HAP-1 (cell line): ENCODE measurements at regions not wholly inside any gene's neighbourhood (a gene's known extent, or its start where the extent isn't known, plus 50 kb on each side); places are given as distances from the start of the nearest gene placed in this dataset.

Experiments used
- DNase-seq, 2 experiments: peaks; one replicate each; pipeline ENCODE4 v3.0.0-alpha.2; 2016 to 2020; ENCODE audit warnings: low spot score in 2 of 2
- H3K27me3 ChIP-seq: fragments of 250-450 bp; sonication (Bioruptor Pico); 2 replicates; pipeline ENCODE4 v1.5.1; 2020; ENCODE audit warnings: low read depth, mild to moderate bottlenecking, moderate library complexity
- H3K36me3 ChIP-seq: fragments of 250-450 bp; sonication (Bioruptor Pico); replicated peaks from 2 replicates; pipeline ENCODE4 v1.5.1; 2020; ENCODE audit warnings: mild to moderate bottlenecking
- H3K4me1 ChIP-seq: fragments of 250-450 bp; sonication (Bioruptor Pico); 2 replicates; pipeline ENCODE4 v1.5.1; 2020; ENCODE audit warnings: mild to moderate bottlenecking
- H3K4me3 ChIP-seq: fragments of 250-450 bp; sonication (Bioruptor Pico); 2 replicates; pipeline ENCODE4 v1.5.1; 2020; ENCODE audit warnings: mild to moderate bottlenecking, moderate library complexity
- H3K9me3 ChIP-seq: fragments of 250-450 bp; sonication (Bioruptor Pico); 2 replicates; pipeline ENCODE4 v1.5.1; 2020; ENCODE audit warnings: mild to moderate bottlenecking, moderate library complexity
- in situ Hi-C: fragments of 300-500 bp; cut with MboI; formaldehyde crosslinking; loops from 3 replicates; pipeline ENCODE4 v1.14.3; 2020; ENCODE audit warnings: low sequenced_read_pairs, inconsistent platforms, mixed read lengths

DNA sequence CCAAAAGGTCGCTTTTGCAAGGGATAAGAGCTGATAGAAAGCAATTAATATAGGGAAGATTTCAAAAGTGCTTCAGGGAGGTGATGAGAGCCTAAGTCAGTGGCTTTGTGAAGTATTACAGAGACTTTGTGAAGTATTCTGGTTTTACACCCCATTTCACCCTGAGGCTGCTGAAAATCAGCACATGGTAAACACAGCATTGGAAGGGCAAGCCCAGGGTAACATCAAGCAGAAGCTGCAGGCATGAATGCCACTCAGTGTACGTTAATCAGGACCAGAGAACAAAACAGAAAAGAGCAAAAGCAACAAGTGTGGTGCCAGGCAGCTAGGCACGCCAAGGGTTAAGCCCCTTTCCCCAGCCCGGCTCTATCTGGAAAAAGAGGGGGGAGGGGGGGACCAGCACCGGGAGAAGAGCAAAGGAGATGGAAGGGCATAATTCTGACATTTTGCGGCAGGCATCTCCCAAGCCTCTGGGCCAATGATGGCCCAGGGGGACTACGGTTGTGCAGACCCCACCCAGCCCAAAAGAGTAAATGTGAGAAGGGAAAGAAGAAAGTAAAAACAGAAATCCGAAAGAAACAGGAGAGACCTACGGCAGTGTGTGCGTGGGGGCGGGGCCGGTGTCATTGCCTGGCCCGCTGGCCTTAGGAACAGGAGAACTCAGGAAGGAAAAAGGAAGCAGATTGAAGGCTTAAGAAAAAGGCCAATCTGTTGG is 58.9 kb downstream of the DHRS2 start:
- Histone ChIP-seq H3K4me3 (no peak overlapping the region), H3K36me3 (no peaks in the 10 kb centered on the region), H3K9me3 (no peaks in the 10 kb centered on the region; the same call in 1 of the 2 replicates), H3K4me1 (no peaks in the 10 kb centered on the region), H3K27me3 (peaks cover 7% of the 10 kb centered on the region; the same call in 1 of the 2 replicates)
- in situ Hi-C loops: no loop called here
- DNase-seq: no peak

DNA sequence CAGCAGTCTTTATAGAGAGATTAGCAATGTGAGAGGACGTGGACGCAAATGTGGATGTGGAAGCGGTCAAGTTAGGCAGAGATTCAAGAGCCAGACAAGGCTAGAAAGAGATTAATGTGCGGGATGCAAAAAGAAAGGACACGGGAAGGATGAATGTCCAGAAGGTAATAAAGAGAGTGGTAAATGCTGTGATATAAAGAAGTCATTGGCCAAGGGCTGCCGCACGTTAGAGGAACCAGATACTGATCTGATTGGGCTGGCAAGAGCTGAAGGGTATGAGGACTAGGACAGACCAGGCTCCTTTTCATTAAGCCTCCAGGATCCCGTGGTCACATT is 59.5 kb downstream of the DHRS2 start:
- Histone ChIP-seq H3K4me3 (no peak overlapping the region), H3K27me3 (peaks cover 7% of the 10 kb centered on the region; the same call in 1 of the 2 replicates), H3K4me1 (no peaks in the 10 kb centered on the region), H3K9me3 (no peaks in the 10 kb centered on the region; the same call in 1 of the 2 replicates), H3K36me3 (no peaks in the 10 kb centered on the region)
- in situ Hi-C loops: no loop called here
- no peak for DNase-seq

DNA sequence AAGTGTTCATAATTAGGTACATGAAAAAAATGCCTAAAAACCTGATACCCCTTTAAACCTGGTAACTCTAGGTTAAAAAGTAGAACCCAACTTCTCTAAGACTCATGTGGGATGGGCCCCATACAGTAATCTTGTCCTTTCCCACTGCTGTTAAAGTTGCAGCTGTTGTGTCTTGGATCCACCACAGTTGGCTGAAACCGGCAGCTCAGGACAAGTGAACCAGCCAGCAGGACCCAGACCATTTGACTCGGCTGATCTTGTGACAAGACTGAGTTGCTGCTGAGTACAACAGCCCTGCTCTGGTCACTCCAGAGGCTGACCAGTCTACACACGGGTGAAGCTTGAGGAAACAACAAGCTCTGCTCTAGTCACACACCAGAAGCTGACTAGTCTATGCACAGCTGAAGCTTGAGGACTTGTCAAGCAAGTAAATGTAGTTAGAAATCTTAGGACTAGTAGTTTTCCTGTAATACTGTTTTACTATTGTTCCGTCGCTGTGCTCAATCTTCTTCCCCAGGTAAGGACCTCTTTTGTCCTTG is 60.6 kb downstream of the DHRS2 start:
- no peaks in the 10 kb centered on the region for H3K36me3 ChIP-seq
- H3K4me1 ChIP-seq: no peaks in the 10 kb centered on the region
- no peak overlapping the region for H3K4me3 ChIP-seq
- in situ Hi-C loops: no loop called here
- H3K9me3 ChIP-seq: no peaks in the 10 kb centered on the region; the same call in 1 of the 2 replicates
- DNase-seq: no peak
- peaks cover 7% of the 10 kb centered on the region; the same call in 1 of the 2 replicates for H3K27me3 ChIP-seq

DNA sequence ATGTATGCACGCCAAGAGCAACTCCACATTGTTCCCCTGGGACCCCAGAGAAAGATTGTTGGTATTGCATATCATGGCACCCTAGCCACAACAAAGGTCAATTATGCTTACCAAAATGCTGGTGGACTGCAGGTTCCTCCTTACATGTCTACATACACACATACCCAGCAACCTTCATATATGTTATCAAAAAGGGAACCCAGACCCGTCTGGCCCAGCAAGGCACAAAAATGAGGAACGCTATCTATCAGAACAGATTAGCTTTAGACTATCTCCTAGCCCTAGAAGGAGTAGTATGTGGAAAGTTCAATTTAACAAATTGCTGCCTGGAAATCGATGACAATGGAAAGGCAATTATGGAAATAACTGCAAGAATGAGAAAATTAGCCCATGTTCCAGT is 61.5 kb downstream of the DHRS2 start:
- Histone ChIP-seq H3K4me1 (no peaks in the 10 kb centered on the region), H3K4me3 (no peak overlapping the region), H3K27me3 (peaks cover 7% of the 10 kb centered on the region; the same call in 1 of the 2 replicates), H3K9me3 (no peaks in the 10 kb centered on the region; the same call in 1 of the 2 replicates), H3K36me3 (no peaks in the 10 kb centered on the region)
- no peak for DNase-seq
- in situ Hi-C loops: no loop called here

DNA sequence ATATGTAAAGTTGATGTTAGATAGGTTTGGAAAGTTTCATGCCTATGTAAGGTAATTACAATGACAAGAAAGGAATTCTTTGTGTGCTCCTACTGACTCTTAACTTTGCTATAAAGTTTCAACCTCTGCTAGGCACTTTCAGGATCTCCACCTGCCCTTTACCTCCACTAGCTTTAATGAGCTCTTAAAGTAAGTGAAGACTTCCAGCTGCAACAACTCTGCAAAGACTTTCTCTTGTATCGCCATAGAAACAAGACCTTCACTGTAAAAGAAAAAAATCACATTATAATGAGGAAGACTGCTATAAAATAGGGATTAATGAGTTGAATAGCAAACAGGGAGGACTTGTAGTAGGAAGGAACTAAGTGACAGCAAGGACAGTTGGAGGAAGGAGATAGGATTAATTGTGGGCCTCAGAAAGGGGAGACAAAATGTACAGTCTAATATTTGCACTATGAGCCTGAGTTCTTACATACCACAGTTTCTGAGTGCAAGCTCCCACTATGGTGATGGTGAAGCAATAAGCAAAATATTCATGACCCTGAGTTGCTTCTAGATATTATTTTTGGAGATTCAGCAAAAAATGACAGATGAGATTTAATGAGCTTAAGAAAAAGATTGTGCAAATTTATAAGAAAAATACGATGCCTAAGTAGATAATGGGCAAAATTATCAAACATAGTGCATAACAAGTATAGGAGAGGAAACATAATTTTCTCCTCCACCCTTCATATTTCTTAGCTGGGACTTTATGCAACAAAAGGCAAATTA is 66.7 kb downstream of the DHRS2 start:
- Histone ChIP-seq H3K4me1 (no peaks in the 10 kb centered on the region), H3K36me3 (no peaks in the 10 kb centered on the region), H3K4me3 (no peak overlapping the region), H3K27me3 (no peaks in the 10 kb centered on the region), H3K9me3 (0 out of 2 replicates have a peak, but pooled peaks cover 3% of the 10 kb centered on the region)
- in situ Hi-C loops: no loop called here
- no peak for DNase-seq

DNA sequence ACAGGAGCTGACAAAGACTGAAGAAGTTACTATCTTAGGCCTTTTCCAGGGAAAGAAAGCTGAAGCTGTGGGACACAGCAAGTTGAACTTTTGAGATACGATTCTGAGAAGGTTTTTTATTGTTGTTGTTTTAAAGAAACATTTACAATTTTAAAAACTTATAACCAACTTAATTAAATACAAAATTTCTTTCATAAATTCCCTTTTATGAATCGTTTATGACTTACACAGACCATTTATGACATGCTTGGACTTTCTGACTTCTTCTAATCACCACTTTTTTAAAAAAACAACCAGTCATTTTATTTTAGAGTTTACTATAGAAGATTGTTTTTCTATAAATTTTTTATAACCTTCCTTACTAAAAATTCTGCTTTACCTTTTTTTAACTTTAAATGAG is 68.7 kb downstream of the DHRS2 start:
- Histone ChIP-seq H3K4me3 (no peak overlapping the region), H3K4me1 (no peaks in the 10 kb centered on the region), H3K9me3 (0 out of 2 replicates have a peak, but pooled peaks cover 3% of the 10 kb centered on the region), H3K27me3 (no peaks in the 10 kb centered on the region), H3K36me3 (no peaks in the 10 kb centered on the region)
- in situ Hi-C loops: no loop called here
- no peak for DNase-seq

DNA sequence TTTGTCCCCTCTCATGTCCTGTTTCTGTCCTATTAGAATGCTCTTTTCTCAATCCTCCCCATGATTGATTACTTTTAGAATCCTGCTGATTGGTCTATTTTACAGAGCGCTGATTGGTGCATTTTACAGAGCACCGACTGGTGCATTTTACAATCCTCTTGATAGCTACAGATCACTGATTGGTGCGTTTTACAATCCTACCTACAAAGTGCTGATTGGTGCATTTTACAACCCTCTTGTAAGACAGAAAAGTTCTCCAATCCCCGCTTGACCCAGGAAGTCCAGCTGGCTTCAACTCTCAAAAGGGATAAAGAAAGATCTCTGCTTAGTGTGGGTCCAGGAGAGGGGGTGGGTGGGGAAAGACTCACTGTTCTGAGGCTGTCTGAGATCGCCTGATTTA is 71.3 kb downstream of the DHRS2 start:
- Histone ChIP-seq H3K4me3 (no peak overlapping the region), H3K36me3 (no peaks in the 10 kb centered on the region), H3K4me1 (no peaks in the 10 kb centered on the region), H3K9me3 (0 out of 2 replicates have a peak, but pooled peaks cover 3% of the 10 kb centered on the region), H3K27me3 (no peaks in the 10 kb centered on the region)
- DNase-seq: no peak
- in situ Hi-C loops: no loop called here

DNA sequence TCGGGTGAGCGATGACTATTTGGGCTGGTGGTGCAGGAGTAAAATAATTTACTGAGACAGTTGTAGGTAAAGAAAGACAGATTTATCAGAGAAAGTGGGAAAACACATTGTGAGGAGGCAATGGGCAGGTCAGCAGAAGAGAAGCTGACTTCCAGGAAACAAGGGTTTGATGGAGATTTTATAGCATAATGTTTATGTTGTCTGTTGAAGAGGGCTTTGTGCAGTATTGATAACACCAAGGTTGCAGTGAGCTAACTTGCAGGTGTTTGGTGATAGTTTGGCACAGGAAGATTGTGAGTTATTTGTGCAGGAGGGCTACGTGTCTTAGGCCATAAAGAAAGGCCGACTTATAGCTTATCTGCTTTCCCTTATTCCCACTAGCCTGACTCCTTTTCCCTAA is 72.2 kb downstream of the DHRS2 start:
- Histone ChIP-seq H3K36me3 (no peaks in the 10 kb centered on the region), H3K9me3 (0 out of 2 replicates have a peak, but pooled peaks cover 3% of the 10 kb centered on the region), H3K4me3 (no peak overlapping the region), H3K27me3 (no peaks in the 10 kb centered on the region), H3K4me1 (no peaks in the 10 kb centered on the region)
- DNase-seq: no peak
- in situ Hi-C loops: no loop called here

DNA sequence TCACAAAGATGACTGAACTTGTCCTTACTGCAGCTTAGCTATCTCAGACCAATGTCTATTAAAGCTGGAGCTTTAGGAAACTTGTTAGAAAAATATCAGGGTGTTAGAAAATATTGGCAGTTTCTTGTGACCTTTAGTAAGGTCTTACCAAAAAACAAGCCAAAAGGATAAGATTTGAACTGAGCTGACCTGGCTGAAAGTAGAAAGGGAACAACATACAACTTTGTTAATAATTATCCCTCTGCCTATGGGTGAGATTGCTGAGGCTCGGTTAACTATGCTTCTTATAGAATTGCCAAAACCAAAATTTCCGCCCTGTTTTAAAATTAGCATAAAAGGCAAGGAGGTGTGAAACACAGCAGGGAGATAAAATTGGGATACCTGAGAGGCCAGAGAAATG is 73.8 kb downstream of the DHRS2 start:
- DNase-seq: no peak
- H3K36me3 ChIP-seq: no peaks in the 10 kb centered on the region
- in situ Hi-C loops: no loop called here
- H3K9me3 ChIP-seq: no peaks in the 10 kb centered on the region
- H3K4me3 ChIP-seq: no peak overlapping the region
- H3K4me1 ChIP-seq: no peaks in the 10 kb centered on the region
- no peaks in the 10 kb centered on the region for H3K27me3 ChIP-seq

DNA sequence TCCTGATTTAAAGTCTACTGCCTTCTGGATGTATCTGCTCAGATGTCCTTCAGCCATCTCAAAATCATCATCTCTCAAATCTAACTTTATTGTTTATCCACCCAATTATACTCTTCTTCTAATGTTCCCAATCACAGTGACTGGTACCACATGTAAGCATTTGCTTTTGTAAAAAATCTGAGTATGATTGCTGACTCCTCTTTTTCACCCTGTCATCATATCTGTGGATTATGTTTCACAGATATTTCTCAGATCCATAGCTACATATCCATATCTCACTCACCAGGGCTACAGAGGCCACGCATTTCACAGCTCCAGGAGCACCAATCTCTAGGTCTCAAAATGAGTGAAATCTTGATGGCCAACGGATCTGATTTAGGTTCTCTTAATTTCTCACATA is 76.1 kb downstream of the DHRS2 start:
- no peak overlapping the region for H3K4me3 ChIP-seq
- DNase-seq: no peak
- no peaks in the 10 kb centered on the region for H3K9me3 ChIP-seq
- no peaks in the 10 kb centered on the region for H3K27me3 ChIP-seq
- H3K4me1 ChIP-seq: no peaks in the 10 kb centered on the region
- H3K36me3 ChIP-seq: no peaks in the 10 kb centered on the region
- in situ Hi-C loops: no loop called here

DNA sequence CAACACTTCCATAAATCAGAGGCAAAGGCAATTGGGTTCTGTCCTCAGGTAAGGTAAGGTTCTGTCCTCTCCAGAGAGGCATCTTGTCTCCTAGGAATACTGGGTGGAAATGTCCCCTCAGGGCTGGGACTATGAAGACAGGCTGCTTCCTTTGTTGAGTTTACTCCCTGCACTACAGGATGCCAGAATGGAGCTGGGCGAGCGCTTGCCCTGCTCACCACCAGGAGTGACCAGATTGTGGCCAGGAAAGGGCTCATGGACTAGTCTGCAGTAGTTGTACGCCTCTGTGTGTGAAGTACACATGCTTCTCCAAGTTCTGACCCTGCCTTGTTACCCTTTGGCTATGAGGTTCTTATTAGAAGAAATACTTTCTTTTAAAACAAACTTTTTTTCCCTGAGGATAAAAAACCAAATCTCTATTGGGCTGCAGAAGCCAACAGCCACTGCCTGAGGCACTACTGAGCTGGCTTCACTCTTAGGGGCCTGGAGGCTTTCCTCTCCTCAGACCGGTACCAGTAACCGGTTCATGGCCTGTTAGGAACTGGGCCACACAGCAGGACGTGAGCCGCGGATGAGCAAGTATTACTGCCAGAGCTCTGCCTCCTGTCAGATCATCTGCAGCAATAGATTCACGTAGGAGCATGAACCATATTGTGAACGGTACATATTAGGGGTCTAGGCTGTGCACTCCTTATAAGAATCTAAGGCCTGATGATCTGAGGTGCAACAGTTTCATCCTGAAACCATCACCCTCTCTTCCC is 83.2 kb downstream of the DHRS2 start:
- no peak overlapping the region for H3K4me3 ChIP-seq
- in situ Hi-C loops: no loop called here
- H3K27me3 ChIP-seq: peaks cover 4% of the 10 kb centered on the region; the same call in 1 of the 2 replicates

DNA sequence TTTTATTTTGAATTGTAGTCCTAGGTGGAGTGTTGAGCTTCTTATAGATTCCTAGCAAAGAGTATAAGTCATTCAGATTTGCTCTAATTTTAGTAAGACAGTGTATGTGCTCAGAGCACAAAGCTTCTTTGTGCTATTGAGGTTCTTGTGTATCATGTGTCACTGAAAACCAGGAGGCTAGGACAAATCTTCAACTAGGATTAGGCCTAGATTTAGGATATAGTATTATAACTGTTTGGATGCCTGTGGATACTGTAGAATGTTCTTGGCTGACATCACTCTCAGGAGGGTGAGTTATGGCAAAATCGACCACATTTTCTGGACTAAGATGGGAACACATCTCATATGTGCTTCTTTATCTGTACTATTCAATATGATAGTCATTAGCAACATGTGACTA is 86.5 kb downstream of the DHRS2 start:
- Histone ChIP-seq H3K36me3 (no peaks in the 10 kb centered on the region), H3K9me3 (no peaks in the 10 kb centered on the region), H3K4me3 (no peak overlapping the region), H3K27me3 (peaks cover 4% of the 10 kb centered on the region; the same call in 1 of the 2 replicates), H3K4me1 (no peaks in the 10 kb centered on the region)
- DNase-seq: no peak
- in situ Hi-C loops: no loop called here

More for the DNA sequence above, 83.2 kb downstream of the DHRS2 start:
- Histone ChIP-seq H3K4me1 (no peaks in the 10 kb centered on the region), H3K9me3 (no peaks in the 10 kb centered on the region), H3K36me3 (no peaks in the 10 kb centered on the region)
- DNase-seq: no peak

DNA sequence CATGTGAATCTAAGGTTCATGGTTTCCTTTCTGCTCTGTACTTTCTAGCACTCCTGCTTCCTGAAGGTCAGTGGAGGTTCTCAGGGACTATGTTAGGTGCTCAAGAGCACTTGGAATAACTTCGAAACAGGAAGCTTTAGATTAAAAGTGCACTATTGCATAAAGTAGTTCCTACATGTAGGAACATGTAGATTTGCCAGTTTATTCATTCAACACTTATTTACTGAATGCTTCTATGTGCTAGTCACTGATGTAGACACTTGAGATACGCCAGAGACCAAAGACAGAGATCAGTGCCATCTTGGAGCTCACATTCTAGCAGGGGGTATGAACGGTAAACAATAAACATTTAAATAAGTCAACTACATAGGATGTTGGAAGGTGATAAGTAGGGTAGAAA is 87.7 kb downstream of the DHRS2 start:
- in situ Hi-C loops: no loop called here
- H3K4me1 ChIP-seq: no peaks in the 10 kb centered on the region

More for the DNA sequence above, 87.7 kb downstream of the DHRS2 start:
- no peak for DNase-seq
- no peak overlapping the region for H3K4me3 ChIP-seq
- H3K27me3 ChIP-seq: peaks cover 4% of the 10 kb centered on the region; the same call in 1 of the 2 replicates
- H3K9me3 ChIP-seq: no peaks in the 10 kb centered on the region
- no peaks in the 10 kb centered on the region for H3K36me3 ChIP-seq
